HG03378 (cell line): ENCODE measurements at regions not wholly inside any gene's neighbourhood (a gene's known extent, or its start where the extent isn't known, plus 50 kb on each side); places are given as distances from the start of the nearest gene placed in this dataset.

Source experiments
- ATAC-seq: cut with Tn5 transposase; IDR thresholded peaks from one replicate; pipeline ENCODE4 v1.9.1; 2021; ENCODE audit warnings: mild to moderate bottlenecking, moderate library complexity; ENCODE audit not compliant: unreplicated experiment

- no peak for ATAC-seq
These were observed 670.5 kb upstream of the ARGLU1 start for GRCh38 chr13:107238262-107238981.

- ATAC-seq: no peak
These were observed 666.6 kb upstream of the ARGLU1 start for GRCh38 chr13:107234319-107235073.

GRCh38 chr13:107233541-107233940, 665.6 kb upstream of the ARGLU1 start:
- ATAC-seq: no peak

GRCh38 chr13:107231944-107232343, 664.0 kb upstream of the ARGLU1 start:
- no peak for ATAC-seq

DNA sequence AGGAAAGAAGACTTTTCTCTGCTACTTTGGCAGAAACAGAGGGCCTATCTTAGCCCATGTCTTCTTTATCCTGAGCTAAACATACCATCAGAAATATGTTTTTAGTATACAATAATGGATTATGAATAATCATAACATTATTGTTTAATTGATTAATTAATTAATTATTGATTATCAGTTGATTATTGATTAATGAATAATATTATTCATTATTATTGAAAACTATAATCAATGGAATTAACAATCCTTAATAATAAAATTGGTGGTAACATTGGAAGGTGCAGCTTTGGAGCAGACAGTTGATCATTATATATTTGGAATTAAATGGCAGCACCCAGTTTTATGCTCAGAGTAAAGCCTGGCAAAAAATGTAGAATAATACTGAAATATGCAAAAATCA, 655.9 kb upstream of the ARGLU1 start:
- no peak for ATAC-seq

DNA sequence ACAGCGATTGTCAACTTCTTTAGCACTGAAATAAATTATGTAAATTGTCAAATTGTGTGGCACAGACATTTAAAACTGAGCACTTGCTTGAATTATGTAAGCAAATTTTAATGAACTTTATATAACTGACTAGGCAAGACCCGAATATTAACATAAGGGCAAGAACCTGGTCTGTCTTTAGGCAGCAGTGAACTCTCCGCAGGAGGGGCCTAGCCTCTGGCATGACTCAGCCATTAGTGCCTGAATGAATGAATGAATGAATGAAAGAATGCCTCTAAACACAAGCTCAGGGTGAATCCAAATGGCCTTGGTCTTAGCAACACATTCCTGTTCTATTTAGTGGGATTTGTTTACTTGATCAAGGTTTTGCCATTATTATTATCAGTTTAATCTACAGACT, 654.7 kb upstream of the ARGLU1 start:
- ATAC-seq: no peak

DNA sequence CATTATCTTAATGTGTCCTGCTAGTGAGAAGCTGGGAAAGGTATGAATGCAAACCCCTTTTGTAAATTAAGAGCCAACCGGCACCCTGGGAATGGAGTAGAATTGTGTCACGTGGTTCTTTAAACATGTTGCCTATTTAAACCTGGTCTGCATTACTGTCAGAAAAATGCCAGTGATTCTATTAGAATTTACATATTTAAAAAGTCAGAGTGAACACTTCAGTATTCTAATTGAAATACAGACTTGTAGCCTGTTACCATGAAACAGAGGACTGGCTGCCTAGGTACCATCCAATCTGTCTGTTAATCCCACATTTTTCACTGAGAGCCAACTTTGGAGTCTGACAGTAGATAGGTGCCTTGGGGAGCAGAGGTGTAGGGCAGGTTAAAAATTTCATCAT, 652.3 kb upstream of the ARGLU1 start:
- ATAC-seq: no peak

DNA sequence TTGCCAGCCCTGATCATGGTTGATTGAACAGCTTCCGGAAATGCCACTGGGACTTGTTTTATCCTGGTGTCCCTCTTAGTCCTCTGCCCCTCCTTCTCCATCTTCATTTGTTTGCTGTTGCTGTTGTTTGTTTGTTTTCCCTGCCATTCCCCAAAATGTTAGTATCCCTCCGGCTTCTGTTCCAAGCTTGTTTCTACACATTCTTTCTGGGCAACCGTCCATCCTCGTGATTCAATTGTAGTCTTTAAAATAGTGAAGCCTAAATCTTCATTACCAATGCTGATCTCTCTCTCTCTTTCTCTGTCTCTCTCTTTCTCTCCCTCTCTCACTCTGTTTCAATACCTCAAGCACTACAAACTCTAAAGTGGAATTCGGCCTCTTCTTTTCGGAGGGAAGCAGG, 649.3 kb upstream of the ARGLU1 start:
- no peak for ATAC-seq

DNA sequence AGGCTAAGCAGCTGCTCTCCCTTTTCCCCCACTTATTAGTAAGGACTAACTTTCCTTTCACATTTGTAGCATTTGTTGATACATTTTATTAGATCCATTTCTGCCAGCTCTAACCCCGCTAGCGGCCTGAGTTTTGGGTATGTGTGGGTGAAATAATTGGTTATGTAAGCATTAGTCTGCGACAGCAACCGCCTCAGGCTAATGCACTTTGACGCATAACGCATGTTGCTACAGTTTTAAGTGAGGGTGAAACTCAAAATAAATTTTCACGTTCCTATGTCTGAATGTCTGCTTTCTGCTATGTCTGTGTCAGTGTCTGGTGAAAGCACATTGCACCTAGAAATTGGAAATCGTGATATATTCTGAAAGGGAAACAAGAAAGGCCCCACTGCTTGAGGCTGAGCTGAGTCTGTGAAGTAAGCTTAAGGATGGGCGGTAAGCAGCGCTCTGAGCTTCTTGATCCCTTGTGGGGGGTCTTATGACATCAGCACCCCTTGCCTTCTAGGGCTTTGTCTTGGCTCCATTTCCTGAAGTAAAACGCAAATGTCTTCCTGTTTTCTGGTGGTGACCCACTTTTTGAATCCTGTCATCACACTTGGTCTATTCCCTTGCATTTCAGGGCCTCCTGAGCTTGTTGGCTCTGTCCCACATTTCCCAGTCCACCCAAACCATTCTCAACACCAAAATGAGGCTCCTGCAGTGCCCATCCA, 648.3 kb upstream of the ARGLU1 start:
- ATAC-seq: no peak

- ATAC-seq: peak; percentile 96
These were observed 643.1 kb upstream of the ARGLU1 start for GRCh38 chr13:107211073-107211472.

- no peak for ATAC-seq
These were observed 642.7 kb upstream of the ARGLU1 start for GRCh38 chr13:107210723-107211030.

- no peak for ATAC-seq
These were observed 642.1 kb upstream of the ARGLU1 start for GRCh38 chr13:107209824-107210722.

GRCh38 chr13:107208889-107209288, 641.0 kb upstream of the ARGLU1 start:
- ATAC-seq: no peak

DNA sequence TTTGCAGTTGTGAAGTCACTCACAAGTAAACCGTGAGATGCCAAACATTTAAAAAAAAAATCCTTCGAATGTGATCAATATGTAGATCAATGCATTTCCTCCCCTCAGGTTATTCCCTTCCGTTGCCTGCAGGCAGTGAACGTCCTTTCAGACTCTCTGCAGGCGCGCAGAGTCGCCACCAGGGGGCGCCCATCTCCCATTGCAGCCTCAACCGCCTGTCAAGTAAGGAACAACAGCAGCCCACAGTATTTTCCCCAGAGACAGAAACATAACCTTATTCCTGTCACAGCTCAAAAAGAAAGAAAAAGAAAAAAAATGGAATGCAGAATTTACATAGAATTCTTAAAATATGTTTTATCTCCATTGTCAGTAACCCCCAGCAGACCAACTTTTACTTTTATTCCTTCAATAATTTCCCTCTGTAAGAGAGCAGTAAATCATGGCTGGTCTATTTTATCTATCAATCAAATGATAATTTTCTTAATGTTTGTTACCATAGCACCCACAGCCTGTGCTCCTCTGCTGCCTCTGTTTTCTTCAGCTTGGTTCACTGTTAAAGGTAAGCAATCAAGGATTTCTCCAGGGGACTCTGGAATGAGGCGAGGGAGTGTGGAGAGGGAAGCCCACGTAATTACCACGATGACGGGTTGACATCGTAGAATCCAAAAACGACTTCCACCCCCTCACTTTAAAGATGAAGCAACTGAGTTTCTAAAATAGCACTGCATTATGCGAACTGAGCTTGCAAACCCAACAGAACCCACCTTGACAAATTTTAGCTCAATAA, 637.6 kb upstream of the ARGLU1 start:
- peak; percentile 95 for ATAC-seq

- ATAC-seq: no peak
These were observed 635.4 kb upstream of the ARGLU1 start for GRCh38 chr13:107203146-107203847.

- no peak for ATAC-seq
These were observed 634.6 kb upstream of the ARGLU1 start for GRCh38 chr13:107202371-107203023.

DNA sequence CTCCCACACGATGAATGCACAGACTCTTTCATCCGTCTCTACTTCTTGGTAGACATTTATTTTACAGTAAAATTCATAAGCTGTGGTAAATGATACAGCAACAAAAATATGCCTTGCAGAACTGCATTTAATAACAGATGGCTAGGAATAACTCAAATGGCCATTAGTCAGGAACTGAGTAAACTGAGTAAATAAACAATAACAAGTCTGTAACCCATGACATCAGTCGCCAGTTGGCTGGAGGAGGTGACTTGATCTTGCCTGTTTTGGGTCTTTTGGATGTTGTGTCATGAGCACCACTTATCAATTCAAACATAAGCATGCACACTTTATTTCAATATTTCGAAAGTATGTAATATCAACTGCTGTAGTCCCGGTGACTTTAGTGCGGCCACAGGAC, 632.6 kb upstream of the ARGLU1 start:
- no peak for ATAC-seq

DNA sequence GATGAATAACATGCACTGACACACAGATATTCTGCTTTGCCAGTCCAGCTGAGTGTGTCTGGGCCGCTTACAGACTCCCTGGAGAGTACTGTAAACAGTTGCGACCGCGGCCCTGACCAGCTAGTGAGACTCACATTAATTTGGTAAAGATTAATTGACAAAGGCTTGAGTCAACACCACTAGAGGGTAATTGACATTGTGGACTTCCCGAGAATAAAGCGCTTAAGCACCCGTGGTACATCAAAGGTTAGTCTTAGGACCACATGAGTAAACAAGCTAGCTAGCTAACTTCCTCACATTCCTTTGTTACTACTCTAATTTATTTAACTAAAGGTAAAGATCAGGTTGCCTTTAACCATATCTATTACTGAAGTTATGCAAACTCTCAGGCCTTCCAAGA, 624.4 kb upstream of the ARGLU1 start:
- ATAC-seq: no peak

GRCh38 chr13:107190065-107190464, 622.1 kb upstream of the ARGLU1 start:
- ATAC-seq: no peak
